A673 (cell line): ENCODE measurements at regions not wholly inside any gene's neighbourhood (a gene's known extent, or its start where the extent isn't known, plus 50 kb on each side); places are given as distances from the start of the nearest gene placed in this dataset.
"Not testable (repeated sequence)": the region's sequence is repeated elsewhere in the genome, so short reads cannot be mapped to it uniquely, and the experiment has no call there.

Experiments
- BruUV-seq: library from RNA; stranded (reverse); fragments of 400-500 nt; replicated peaks from 2 replicates; lab custom pipeline; 2021; lab: Mats Ljungman, UMichigan
- CTCF ChIA-PET: fragments of 300-600 bp; sonication (Branson Sonifier 250); formaldehyde crosslinking; loops from one replicate; lab custom pipeline; 2022; ENCODE audit warnings: antibody characterized with exemption; lab: Charles Lee
- POLR2A ChIA-PET: fragments of 300-600 bp; sonication (Branson Sonifier 250); formaldehyde crosslinking; loops from one replicate; lab custom pipeline; 2022; ENCODE audit warnings: antibody characterized with exemption; ENCODE audit not compliant: low non-redundant PET; lab: Charles Lee
- DNase-seq: peaks from one replicate; pipeline ENCODE4 v3.0.0-alpha.2; 2015; ENCODE audit warnings: low spot score
- H3K27ac ChIP-seq: fragments of 200-600 bp; sonication (generic); 2 replicates; pipeline ENCODE4 v1.5.1; 2016; ENCODE audit warnings: mixed run types, low read depth, mild to moderate bottlenecking, mixed read lengths, antibody characterized with exemption, low read length; ENCODE audit not compliant: poor library complexity, severe bottlenecking
- H3K27me3 ChIP-seq: fragments of 200-600 bp; sonication (generic); replicated peaks from 2 replicates; pipeline ENCODE4 v1.6.1; 2017; ENCODE audit warnings: mixed run types, low read depth, mild to moderate bottlenecking, mixed read lengths, antibody characterized with exemption, low read length; ENCODE audit not compliant: insufficient read depth, poor library complexity
- H3K36me3 ChIP-seq: fragments of 200-600 bp; sonication (generic); 2 replicates; pipeline ENCODE4 v1.6.1; 2016; ENCODE audit warnings: mixed run types, mild to moderate bottlenecking, mixed read lengths, antibody characterized with exemption, low read length; ENCODE audit not compliant: insufficient read depth, poor library complexity, severe bottlenecking
- H3K4me1 ChIP-seq: fragments of 200-600 bp; sonication (generic); 2 replicates; pipeline ENCODE4 v1.6.1; 2017; ENCODE audit warnings: mixed run types, mild to moderate bottlenecking, mixed read lengths, antibody characterized with exemption, low read length; ENCODE audit not compliant: insufficient read depth, poor library complexity, severe bottlenecking
- H3K4me3 ChIP-seq: fragments of 200-600 bp; sonication (generic); 2 replicates; pipeline ENCODE4 v1.5.1; 2016; ENCODE audit warnings: low read depth, mixed run types, mild to moderate bottlenecking, mixed read lengths, low read length; ENCODE audit not compliant: poor library complexity, severe bottlenecking
- H3K9me3 ChIP-seq: fragments of 200-600 bp; sonication (generic); 2 replicates; pipeline ENCODE4 v1.6.1; 2016; ENCODE audit warnings: mixed run types, low read depth, mild to moderate bottlenecking, mixed read lengths, antibody characterized with exemption, low read length; ENCODE audit not compliant: poor library complexity, severe bottlenecking
- EZH2 ChIP-seq: fragments of 200-600 bp; sonication (generic); IDR thresholded peaks from 2 replicates; pipeline ENCODE4 v1.6.1; 2017; ENCODE audit warnings: borderline replicate concordance, low read depth, mild to moderate bottlenecking, mixed read lengths, antibody characterized with exemption, low read length; ENCODE audit not compliant: poor library complexity, severe bottlenecking
- intact Hi-C: fragments of 100-400 bp; cut with micrococcal nuclease; formaldehyde crosslinking; loops from one replicate; pipeline ENCODE4 v1.10.0; 2022; ENCODE audit not compliant: unreplicated experiment
- TF ChIP-seq, protein P1 (sequence below): fragments of 300-800, 200-600 bp; sonication (generic); conservative IDR thresholded peaks from 2 replicates; pipeline ENCODE4 v1.5.1; 2017; ENCODE audit warnings: low read depth, mild to moderate bottlenecking, antibody characterized with exemption, low read length, moderate library complexity, mixed read lengths

DNA sequence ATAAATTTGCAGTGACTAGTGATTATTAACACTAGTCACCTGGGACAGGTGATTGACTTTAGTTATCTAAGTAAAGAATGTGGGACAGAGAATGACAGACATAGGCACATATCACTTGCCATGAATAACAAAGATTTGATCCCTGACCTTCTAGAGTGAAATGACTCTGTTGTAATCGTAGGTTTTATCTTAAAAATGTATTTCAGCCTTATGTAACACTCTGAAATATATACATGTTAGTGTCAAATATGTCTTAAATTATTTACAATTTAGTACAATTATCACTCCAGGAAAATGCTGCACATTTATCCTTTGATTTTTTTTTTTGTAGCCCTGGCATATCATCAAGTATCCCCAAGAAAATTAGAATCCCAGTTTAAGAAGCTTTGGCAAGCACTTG lies 186.4 kb upstream of the PTGFR start:
- BruUV-seq, result no TSS peak
- intact Hi-C loops, result no loop called here
- H3K36me3 ChIP-seq, result no peaks in the 10 kb centered on the region
- H3K4me3 ChIP-seq, result no peak overlapping the region
- DNase-seq, result no peak
- H3K4me1 ChIP-seq, result no peaks in the 10 kb centered on the region
- CTCF ChIA-PET, result no interaction called here
- no peak overlapping the region for H3K27ac ChIP-seq
- H3K27me3 ChIP-seq, result no peaks in the 10 kb centered on the region
- TF ChIP-seq, protein P1, sequence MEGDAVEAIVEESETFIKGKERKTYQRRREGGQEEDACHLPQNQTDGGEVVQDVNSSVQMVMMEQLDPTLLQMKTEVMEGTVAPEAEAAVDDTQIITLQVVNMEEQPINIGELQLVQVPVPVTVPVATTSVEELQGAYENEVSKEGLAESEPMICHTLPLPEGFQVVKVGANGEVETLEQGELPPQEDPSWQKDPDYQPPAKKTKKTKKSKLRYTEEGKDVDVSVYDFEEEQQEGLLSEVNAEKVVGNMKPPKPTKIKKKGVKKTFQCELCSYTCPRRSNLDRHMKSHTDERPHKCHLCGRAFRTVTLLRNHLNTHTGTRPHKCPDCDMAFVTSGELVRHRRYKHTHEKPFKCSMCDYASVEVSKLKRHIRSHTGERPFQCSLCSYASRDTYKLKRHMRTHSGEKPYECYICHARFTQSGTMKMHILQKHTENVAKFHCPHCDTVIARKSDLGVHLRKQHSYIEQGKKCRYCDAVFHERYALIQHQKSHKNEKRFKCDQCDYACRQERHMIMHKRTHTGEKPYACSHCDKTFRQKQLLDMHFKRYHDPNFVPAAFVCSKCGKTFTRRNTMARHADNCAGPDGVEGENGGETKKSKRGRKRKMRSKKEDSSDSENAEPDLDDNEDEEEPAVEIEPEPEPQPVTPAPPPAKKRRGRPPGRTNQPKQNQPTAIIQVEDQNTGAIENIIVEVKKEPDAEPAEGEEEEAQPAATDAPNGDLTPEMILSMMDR, result no peak
- no peak for TF ChIP-seq EZH2
- POLR2A ChIA-PET, result no interaction called here
- no peaks in the 10 kb centered on the region for H3K9me3 ChIP-seq

DNA sequence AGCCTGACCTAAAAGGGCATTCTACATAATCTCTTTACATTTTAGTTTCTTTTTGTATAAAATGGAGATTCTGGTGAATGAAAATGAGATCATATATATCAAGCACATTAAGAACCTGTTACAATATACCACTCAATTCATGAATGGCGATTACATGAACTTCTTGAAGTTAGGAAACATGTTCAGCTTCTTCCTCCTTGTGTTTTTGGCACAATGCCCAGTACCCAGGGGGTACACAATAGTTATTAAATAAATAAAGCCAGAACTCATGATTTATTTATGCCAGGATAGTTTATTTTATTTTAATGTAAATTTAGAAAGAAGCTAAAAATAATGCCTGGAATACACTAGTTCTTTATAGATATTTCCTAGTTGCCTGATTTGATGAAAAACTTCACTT lies 186.0 kb upstream of the PTGFR start:
- Histone ChIP-seq H3K27ac (no peak overlapping the region), H3K4me3 (no peak overlapping the region), H3K4me1 (no peaks in the 10 kb centered on the region), H3K36me3 (no peaks in the 10 kb centered on the region), H3K27me3 (no peaks in the 10 kb centered on the region), H3K9me3 (no peaks in the 10 kb centered on the region)
- peak; percentile 37 for DNase-seq
- CTCF ChIA-PET, result no interaction called here
- POLR2A ChIA-PET, result no interaction called here
- TF ChIP-seq, protein P1, result no peak
- no peak for TF ChIP-seq EZH2
- intact Hi-C loops, result no loop called here
- BruUV-seq, result no TSS peak

DNA sequence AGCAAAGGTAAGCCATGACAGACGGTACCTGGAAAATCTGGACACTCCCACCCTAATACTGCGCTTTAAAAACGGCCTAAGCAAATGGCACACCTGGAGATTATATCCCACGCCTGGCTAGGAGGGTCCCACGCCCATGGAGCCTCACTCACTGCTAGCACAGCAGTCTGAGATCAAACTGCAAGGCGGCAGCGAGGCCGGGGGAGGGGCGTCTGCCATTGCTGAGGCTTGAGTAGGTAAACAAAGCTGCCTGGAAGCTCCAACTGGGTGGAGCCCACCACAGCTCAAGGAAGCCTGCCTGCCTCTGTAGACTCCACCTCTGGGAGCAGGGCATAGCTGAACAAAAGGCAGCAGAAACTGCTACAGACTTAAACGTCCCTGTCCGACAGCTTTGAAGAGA lies 180.5 kb upstream of the PTGFR start:
- H3K4me1 ChIP-seq, H3K9me3 ChIP-seq, intact Hi-C loops, H3K27me3 ChIP-seq, H3K4me3 ChIP-seq, BruUV-seq, CTCF ChIA-PET, DNase-seq, POLR2A ChIA-PET, H3K36me3 ChIP-seq, H3K27ac ChIP-seq: not testable (repeated sequence)

DNA sequence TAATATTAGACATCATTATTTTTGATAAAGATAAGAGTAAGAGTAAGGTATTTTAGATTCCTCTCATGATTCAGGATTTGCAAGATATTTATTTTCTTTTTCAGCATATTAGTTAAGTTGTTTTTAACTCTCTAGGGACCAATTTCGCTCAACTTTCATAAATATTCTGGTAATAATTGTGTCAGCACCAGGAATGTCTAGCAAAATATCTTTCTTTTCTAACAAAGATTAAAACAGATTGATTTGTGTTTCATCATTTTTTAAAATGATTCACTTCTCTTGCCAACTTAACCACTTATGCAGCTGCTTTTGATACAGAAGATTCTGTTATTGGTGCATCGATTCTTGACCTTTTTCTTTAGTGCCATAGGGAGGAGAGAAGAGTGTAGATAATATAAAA lies 172.8 kb upstream of the PTGFR start:
- intact Hi-C loops, result no loop called here
- ChIA-PET CTCF (no interaction called here), POLR2A (no interaction called here)
- no peak for DNase-seq
- Histone ChIP-seq H3K9me3 (no peaks in the 10 kb centered on the region), H3K27ac (no peak overlapping the region), H3K4me1 (no peaks in the 10 kb centered on the region), H3K36me3 (no peaks in the 10 kb centered on the region), H3K27me3 (no peaks in the 10 kb centered on the region), H3K4me3 (no peak overlapping the region)
- BruUV-seq, result no TSS peak
- TF ChIP-seq EZH2, result no peak
- TF ChIP-seq, protein P1, result no peak
